HTR-8/SVneo (cell line): ENCODE measurements at regions not wholly inside any gene's neighbourhood (a gene's known extent, or its start where the extent isn't known, plus 50 kb on each side); places are given as distances from the start of the nearest gene placed in this dataset.
"Not testable (repeated sequence)": the region's sequence is repeated elsewhere in the genome, so short reads cannot be mapped to it uniquely, and the experiment has no call there.

Source experiments
- DNase-seq: peaks from one replicate; pipeline ENCODE4 v3.0.0; 2011; ENCODE audit warnings: low spot score, mixed read lengths; ENCODE audit not compliant: insufficient read length
- FAIRE-seq: peaks from 2 replicates; lab custom pipeline; 2011; peaks lifted over from hg19 to GRCh38; lab: Jason Lieb, UNC

DNA sequence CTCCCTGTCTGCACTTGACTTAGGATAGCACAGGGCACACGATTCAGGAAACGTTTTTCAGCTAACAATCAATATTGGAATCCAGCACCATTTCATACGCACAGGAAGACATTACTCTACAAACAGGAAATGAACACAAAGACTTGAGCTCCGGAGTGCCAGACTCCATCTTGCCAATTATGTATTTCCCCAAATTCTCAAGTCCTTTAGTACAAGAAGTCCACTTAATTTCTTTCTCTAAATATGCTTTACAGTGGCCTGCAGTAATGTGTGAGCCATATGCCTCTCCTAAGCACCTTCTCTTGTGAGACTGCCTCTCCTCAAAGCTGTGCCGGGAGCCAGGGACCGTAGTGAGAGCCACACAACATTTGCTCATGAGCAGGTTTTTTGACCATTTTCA is 168.2 kb downstream of the THBS2 start:
- no peak for FAIRE-seq
- no peak for DNase-seq

DNA sequence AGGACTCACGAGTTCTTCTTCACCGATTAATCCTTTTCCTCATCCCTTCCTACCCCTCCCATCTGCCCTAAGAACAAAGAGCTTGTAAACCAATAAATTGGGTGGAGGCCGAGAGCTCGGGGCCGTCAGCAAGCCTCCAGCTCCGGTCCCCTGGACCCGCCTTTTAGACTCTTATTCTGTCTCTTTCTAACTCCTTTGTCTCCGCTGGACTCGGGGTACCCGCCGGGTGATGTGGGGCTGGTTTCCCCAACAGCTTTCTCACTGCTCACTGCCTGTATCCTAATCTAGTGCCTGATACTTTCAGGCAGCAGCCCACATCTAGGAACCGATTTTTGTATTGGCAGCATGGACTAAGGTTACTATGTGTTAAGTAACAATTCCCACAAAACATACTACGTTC is 169.1 kb downstream of the THBS2 start:
- not testable (repeated sequence) for FAIRE-seq, DNase-seq

DNA sequence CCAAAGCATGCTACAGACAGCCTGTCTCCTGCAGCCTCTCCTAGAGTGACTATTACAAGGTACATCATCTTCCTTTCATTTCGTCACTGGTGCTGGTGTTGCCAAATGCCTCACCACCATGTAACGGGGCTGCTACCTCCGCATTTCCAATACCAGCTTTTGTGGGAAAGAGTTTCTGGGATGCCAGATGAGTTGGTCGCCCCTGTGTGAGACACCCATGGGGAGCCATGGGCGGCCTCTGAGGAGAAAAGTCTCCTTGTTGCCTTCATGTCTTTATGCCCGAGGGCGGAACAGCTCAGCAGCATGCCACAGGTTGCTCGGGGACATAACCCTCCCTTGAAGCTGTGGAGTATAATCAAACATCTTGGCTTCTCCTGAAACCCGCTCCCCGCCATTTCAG is 169.6 kb downstream of the THBS2 start:
- no peak for FAIRE-seq
- DNase-seq: no peak

DNA sequence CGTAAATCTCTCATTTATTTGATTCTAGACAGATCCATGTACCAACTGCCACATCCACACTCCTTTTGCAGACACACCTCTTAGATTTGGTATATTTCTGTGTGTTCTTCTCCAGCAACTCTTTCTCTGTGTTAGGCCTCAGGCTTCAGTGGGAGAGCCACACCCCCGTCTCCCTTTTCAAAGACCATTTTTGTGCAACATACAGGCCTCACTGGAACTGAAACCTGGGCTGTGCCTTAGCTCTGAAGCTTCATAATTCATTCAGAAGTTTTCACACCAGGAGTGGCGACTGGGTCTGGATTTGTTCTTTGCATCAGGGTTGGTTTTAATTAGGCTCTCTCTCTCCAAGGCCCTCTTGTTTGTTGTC is 170.2 kb downstream of the THBS2 start:
- no peak for FAIRE-seq
- no peak for DNase-seq

DNA sequence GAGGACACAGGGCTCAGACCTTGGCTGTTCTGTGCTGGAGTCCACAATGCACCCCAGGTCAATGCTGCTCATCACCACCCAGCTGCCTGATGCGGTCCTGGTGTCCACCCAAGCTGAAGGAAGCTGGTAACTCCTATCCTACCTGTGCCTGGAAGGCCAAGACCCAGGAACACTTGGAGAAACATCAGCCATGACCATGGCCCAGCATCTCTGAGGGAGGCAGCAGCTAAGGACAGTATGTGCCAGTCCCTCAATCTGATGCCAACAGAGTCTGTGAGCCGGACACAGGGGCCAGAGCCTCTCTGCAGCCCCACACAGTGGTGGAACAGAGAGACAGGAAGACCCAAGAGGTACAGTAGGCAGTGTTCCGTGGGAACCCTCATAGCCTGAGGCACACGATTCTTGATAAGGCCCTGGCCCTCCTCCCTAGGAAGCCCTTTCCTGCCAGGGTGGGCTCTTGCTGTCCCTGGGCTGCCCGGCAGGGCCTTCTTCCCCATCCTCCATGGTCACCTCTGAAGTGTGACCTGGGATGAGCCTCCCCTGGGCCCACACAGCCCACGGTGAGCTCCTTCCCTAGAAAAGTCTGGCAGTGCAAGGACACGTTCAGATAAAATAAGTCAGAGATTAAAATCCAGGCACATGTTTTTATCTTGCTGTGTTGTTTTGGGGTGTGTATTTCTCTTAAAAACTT is 170.7 kb downstream of the THBS2 start:
- no peak for DNase-seq
- FAIRE-seq: no peak

DNA sequence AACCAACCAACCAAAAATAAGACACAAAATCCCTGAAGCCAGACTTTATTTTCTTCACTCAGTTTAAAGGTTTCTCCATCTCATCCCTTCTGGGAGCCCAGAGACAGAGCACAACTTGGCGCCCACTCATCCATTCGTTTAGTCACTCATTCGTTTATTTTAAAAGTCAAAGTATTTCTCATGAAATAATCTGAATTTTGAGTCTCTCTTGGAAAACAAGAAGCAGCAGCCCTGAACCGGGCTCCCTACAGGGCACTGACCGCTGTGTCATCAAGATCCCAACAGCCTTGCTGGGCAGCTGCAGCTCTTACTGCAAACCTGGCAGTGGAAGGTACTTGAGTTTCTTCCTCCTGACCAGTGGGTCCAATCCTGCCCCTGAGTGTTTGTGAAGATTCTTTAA is 171.6 kb downstream of the THBS2 start:
- FAIRE-seq (no peak), DNase-seq (no peak)

DNA sequence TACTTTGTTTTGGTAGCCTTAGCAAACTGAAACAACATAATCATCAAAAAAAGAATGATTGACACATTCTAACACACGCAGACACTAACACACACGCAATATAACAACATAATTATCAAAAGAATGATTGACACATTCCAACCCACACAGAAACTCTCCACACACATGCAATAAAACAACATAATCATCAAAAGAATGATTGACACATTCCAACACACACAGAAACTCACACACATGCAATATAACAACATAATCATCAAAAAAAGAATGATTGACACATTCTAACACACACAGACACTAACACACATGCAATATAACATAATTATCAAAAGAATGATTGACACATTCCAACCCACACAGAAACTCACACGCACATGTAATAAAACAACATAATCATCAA is 172.4 kb downstream of the THBS2 start:
- no peak for FAIRE-seq
- DNase-seq: no peak

DNA sequence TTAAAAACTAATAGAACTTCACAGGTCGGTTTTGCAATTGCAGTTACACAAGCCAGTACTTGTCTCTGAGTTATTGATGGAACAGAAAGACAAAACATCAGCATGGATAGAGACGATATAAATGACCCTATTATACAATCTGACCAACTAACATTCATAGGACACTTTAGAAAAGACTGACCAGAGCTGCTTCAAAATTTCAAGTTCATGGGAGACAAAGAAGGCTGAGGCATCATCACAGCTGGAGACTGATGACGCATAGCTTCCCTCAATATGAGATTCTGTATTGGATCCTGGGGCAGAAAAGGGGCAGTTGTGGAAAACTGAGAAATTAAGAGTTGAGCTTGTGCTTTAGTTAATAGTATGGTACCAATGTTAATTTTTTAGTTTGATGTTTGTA is 174.0 kb downstream of the THBS2 start:
- no peak for DNase-seq
- no peak for FAIRE-seq

DNA sequence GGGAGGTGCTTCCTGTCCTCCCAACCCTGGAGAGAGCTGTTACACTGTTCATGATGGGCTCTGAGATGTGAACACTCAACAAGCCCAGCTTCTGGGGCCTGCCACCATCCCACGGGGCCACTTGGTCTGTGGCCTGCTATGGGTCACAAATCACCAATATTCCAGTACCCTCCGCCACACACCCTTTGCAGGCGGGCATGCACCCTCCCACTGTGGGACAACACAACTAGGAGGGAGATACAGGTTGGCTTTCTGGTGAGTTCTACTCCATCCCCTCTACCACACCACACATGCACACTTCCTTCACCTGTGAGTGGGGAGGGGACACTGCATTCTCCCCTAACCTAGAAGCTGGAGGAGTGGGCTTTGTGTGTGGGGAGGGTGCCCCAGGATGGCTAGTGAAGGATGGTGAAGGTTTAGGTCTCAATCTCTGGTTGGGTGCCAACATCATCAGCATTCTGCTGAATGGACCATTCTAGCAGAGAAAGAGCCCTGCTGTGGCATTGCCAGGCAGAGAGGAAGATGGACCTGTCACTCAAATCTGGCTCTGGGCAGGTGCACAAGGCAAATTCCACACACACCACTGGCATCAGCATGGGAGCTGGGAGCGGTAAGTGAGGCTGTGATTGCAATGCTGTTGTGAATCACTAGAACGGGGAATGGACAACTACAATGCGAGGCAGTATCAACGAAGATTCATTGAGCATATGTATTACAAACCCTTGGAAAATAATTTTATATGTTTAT is 175.1 kb downstream of the THBS2 start:
- DNase-seq (no peak), FAIRE-seq (no peak)

DNA sequence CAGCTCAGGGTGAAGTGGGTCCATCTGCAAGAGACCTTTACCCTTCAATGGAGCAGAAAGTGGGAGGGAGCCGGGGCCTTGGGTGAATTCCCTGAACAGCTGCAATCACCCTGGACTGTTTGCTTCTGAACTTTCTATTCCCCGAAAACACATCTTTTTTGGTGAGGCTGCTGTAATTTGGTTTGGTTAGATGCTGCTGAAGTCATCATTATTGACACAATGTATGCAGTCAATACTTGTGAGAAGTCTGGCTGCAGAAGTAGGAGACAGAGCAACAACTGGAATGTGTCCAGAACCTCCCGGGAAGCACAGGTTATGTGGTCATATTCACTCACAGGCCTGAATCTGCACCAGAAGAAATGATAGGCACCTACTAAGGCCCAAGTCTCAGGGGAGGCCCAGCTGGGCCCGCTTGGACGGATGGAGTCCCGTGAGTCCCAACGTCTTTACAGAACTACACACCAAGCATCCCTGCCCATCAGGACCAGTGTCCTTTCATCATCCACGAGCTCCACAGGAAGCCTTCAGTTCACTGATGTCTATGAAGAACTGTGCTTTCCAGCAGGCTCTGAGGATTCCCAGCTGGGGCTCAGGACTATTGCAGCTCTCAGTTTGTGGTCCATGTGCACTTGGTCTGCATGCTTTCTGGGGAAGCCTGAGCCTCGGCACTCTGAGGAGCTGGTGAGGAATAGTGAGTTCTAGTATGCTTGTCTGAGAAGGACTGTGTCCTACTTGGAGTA is 177.6 kb downstream of the THBS2 start:
- no peak for FAIRE-seq

DNA sequence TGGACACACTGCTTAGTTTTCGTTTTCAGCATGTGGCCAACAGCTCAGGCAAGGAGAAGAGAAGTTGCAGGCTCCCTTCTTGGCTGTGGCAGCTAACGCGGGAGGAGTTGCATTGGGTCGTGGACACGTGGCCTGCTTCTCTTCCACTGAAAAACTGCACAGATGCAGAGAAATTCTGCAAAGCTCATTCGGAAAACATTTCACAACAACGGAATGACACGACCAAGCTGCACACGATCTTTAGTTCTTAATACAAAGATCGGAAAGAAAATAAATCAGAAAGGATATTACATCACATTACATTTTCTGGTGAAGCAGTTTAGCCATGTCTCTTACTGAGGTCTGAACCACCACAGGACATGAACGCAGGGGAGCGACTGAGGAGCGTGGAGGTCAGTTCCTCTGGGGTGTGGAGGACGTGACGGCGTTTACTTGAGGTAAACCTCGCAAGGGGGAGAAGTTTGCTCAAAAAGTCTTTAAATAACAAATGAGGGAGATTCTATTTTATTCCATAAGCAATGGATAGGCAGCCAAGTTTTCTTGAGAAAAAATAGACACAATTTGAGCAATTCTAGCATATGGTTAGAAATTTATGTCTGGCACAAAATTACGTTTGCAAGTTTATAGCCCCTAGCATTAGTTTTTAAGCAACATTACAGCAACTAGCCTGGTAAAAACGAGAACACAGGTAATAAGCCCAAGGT is 178.3 kb downstream of the THBS2 start:
- DNase-seq (no peak), FAIRE-seq (no peak)

More for the DNA sequence above, 177.6 kb downstream of the THBS2 start:
- no peak for DNase-seq

DNA sequence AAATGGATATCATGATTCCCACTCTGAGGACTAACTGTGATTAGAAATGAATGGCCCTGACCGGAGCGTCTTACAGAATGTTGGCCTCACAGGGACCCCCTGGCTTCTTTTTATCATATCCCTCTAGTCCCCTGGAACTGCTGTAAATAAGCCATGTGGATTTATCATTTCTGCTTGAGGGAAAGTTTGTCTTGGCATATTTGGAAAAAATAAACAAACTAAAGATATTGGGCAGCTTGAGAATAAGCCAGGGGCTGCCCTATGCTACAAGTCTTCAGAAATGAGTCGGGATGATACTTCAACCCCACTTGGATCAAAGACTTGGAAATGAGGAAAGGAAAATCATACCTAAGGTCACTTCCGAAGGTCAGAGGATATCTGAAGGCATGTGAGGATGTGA is 179.1 kb downstream of the THBS2 start:
- DNase-seq (no peak), FAIRE-seq (no peak)

DNA sequence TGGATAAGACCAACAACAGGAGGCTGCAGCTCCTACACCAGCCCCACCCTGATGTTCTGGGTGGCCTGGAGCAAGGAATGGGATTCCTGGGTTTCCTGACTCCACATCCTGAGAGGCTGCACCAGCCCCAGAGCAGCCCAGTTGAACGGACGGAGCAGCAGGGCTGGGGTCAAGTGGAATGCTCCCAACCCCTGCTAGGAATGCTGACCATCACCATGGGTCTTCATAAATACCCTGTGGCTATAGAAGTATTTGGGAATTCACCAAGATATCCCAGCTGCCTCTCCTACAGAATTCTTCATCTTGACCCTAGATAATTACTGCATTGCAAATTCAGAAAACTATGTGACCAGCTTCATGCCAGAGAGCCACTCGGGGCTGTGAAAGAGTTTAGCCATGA is 180.3 kb downstream of the THBS2 start:
- FAIRE-seq (peak; percentile 74), DNase-seq (peak; percentile 46)

DNA sequence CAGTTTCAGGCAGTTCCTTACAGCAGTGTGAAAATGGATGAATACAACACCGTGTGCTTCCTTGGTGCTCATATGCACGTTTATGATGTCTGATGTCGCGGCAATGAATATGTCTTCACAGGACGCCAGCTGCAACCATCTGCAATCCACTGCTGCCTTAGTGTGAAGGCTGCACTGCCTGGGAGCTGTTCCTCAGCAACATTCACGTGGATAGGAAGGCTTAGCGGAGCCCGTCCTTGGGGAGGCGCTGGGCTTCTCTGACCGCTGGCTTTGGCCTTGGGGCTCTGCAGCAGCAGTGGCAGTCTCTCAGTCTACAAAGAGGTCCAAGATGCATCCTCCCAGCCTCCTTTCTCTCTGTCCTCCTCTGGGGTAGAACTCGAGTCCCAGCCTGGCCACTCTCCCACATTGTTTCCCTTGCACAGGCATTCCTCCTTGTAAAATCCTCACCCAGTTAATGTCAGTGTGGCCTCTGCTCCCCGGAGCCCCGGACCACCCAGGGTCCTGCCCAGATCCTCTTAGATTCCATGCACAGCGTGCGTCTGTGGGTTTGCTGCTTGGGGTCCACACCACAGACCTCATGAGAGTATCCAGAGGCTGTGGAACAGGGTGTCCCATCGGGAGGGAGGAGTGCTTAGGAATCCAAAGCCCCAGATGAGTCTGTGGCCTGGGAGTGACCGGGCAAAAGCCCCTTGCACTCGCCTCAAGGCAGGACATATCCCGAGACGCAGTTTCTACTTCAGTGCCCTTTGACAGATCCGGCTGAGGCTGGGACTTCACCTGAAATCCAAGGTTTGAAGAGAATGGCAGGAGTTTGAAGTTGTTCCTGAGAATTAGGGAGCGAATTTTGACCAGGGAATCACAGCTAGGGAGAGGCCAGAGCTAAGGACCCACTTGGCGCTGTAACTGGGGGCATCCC is 181.3 kb downstream of the THBS2 start:
- no peak for DNase-seq
- peak; percentile 42 for FAIRE-seq

DNA sequence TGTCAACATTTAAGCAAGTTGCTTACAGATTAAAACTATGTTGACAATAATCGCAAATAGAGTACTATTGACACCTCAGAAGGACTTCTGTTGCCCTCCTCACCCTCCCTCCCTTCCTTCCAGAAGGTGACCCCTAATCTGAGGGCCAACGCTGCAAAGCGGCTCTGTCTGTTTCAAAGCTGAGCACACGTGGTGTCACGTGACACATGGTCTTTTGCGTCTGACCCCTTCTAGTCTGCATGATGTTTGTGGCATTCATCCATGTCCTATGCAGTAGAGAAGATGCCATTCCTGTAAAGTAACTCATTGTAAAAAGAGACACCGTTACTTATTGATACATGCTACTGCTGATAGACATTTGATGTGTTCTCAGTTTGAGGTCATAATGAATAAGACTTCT is 182.3 kb downstream of the THBS2 start:
- FAIRE-seq (peak; percentile 13), DNase-seq (no peak)

DNA sequence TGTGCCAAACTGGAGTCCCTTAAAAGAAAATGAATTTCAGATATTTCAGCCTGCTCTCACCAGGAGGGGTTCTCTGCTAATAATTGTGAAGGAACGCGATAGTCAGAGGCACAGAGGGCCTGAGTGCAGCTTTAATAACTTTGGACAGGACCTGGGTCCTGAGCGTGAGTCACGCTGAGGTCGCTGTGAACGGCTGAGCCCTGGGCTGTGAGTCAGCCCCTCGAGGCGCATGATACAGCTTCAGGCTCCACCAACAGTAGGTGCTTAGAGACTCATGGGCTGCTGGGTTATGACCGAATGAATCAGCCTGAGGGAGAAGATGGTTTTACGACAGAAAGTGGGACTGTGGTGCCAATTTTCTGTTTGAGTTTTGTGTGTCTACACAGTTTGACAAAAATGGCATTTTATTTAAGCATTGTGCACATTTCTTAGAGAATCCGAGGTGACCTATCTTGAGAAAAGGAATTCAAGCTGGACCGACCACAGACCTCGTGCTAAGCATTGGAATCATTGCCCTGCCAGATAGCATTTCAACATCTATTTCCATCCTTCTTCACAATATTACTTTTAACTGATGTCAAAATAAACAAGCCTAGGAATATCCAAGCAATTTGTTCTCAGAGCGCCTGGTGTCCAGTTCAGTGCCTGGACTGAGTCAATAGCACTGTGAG is 183.0 kb downstream of the THBS2 start:
- FAIRE-seq: peak; percentile 90
- peak; percentile 85 for DNase-seq

DNA sequence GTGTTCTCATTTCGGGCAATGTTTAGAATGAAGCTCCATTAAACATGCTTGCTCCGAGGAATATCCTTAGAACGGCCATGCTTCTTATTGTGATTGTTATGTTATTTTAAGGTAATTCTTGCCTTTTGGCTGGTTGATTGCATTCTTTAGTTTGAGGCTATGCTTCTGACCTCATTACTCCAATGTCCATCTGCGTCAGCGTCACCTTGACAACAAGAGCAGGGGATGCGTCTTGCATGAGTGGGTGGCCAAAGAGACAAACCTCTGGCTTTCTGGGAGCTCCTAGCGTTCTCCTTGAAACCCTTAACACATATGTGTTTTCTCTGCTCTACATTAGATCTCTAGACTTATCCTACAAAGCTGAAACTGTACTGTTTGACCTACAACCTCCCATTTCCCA is 184.3 kb downstream of the THBS2 start:
- no peak for DNase-seq
- FAIRE-seq: no peak

DNA sequence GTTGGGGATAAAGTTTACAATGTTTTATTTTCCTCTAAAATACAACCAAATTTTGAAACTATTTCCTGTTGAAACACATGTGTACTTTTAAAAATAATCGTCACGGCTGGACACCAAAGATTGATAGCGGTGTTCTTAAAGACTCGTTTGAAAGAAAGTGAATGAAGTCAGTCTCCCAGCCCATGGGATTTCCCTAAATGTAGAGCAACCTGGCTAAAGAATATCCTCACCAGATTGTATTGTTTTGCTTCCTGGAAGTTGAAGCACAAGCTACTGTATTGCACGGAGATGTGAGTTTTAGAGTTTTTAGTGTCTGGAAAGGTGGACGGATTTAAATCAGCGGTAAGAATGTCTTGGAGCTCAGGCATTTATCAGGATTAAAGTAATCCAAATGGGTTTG is 189.5 kb downstream of the THBS2 start:
- FAIRE-seq: no peak
- no peak for DNase-seq

DNA sequence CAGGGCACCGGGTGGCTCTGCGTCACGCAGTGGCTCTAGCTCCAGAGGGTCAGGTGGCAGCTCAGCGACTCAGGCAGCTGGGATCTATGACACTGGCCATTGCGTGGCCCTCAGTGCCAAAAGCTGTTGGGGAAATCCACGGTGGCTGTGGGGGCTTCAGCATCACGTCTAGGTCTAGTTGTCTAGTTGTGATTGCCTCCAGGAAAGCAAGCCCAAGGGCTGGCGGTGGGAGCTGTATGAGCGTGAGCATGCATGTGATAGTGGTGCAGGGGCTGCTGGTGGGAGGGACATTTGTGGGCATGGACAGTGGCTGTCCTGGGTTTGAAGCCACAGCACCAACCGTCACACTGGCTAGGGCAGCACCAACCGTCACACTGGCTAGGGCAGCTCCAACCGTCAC is 191.4 kb downstream of the THBS2 start:
- FAIRE-seq: no peak
- no peak for DNase-seq
